PFSK-1 (cell line): ENCODE measurements at regions not wholly inside any gene's neighbourhood (a gene's known extent, or its start where the extent isn't known, plus 50 kb on each side); places are given as distances from the start of the nearest gene placed in this dataset.

Experiments used
- POLR2AphosphoS5 ChIP-seq: IDR thresholded peaks from 2 replicates; pipeline ENCODE4 v1.6.1; 2012; ENCODE audit warnings: low read depth, mild to moderate bottlenecking, control low read depth, low read length, moderate library complexity
- SIN3A ChIP-seq: IDR thresholded peaks from 2 replicates; pipeline ENCODE4 v1.6.1; 2012; ENCODE audit warnings: mild to moderate bottlenecking, low read length, moderate library complexity, borderline replicate concordance; ENCODE audit not compliant: insufficient read depth
- TAF1 ChIP-seq: IDR thresholded peaks from 2 replicates; pipeline ENCODE4 v1.6.1; 2012; ENCODE audit warnings: low read length, control low read depth, borderline replicate concordance; ENCODE audit not compliant: insufficient read depth

GRCh38 chr7:115123441-115123840 is 201.5 kb downstream of the MDFIC start:
- TF ChIP-seq TAF1 = no peak
- no peak for TF ChIP-seq SIN3A
- no peak for TF ChIP-seq POLR2AphosphoS5
